ENCODE measurements at regions not wholly inside any gene's neighbourhood (a gene's known extent, or its start where the extent isn't known, plus 50 kb on each side); places are given as distances from the start of the nearest gene placed in this dataset.

GRCh38 chr13:58655086-58655485 lies 1023.5 kb downstream of the PCDH17 start:
- Histone ChIP-seq H3K36me3 (ENCODE audit: low read depth, low read length) (no peaks in the 10 kb centered on the region), H3K27ac (ENCODE audit: low read length) (no peak overlapping the region), H2AFZ (ENCODE audit: low read length) (no peak overlapping the region), H3K4me2 (ENCODE audit: low read length) (no peak overlapping the region), H3K4me3 (ENCODE audit: low read length) (no peak overlapping the region), H3F3A (ENCODE audit: low read length, unreplicated experiment) (no peaks in the 10 kb centered on the region), H3K9me2 (replicated peaks; ENCODE audit: low read length) (no peaks in the 10 kb centered on the region), H3K9ac (ENCODE audit: low read length) (no peak overlapping the region), H3K27me3 (ENCODE audit: low read length) (no peaks in the 10 kb centered on the region), H3K79me2 (ENCODE audit: low read length) (no peaks in the 10 kb centered on the region), H3K9me3 (ENCODE audit: low read length) (no peaks in the 10 kb centered on the region), H4K20me1 (ENCODE audit: low read length) (no peaks in the 10 kb centered on the region), H3K4me1 (ENCODE audit: insufficient read depth, low read length) (no peaks in the 10 kb centered on the region)
- intact Hi-C loops (cut with micrococcal nuclease) = no loop called here
- BruUV-seq (replicated peaks) = no TSS peak
- no peak for DNase-seq
- POLR2A ChIA-PET (ENCODE audit: unreplicated experiment) = no interaction called here
- CTCF ChIA-PET = no interaction called here
- no peak for TF ChIP-seq EZH2 (IDR thresholded peaks at IDR 0.05; ENCODE audit: low read length, unreplicated experiment)
- no peak for TF ChIP-seq EZH2phosphoT487 (IDR thresholded peaks at IDR 0.05; ENCODE audit: borderline replicate concordance, low read length)
- TF ChIP-seq CTCF (conservative IDR thresholded peaks at IDR 0.05; ENCODE audit: low read depth, low read length) = no peak
- ATAC-seq = no peak

- no peaks in the 10 kb centered on the region for H3K27me3 ChIP-seq (ENCODE audit: low read length)
- H3K4me3 ChIP-seq (ENCODE audit: low read length) = no peak overlapping the region
- no peak overlapping the region for H3K4me2 ChIP-seq (ENCODE audit: low read length)
- no peak overlapping the region for H2AFZ ChIP-seq (ENCODE audit: low read length)
- H3K79me2 ChIP-seq (ENCODE audit: low read length) = no peaks in the 10 kb centered on the region
- no peaks in the 10 kb centered on the region for H3K9me2 ChIP-seq (replicated peaks; ENCODE audit: low read length)
- BruUV-seq (replicated peaks) = no TSS peak
- CTCF ChIA-PET = no interaction called here
- H3K9me3 ChIP-seq (ENCODE audit: low read length) = no peaks in the 10 kb centered on the region
- no peaks in the 10 kb centered on the region for H4K20me1 ChIP-seq (ENCODE audit: low read length)
- no peaks in the 10 kb centered on the region for H3K4me1 ChIP-seq (ENCODE audit: insufficient read depth, low read length)
- no peaks in the 10 kb centered on the region for H3K36me3 ChIP-seq (ENCODE audit: low read depth, low read length)
- TF ChIP-seq CTCF (conservative IDR thresholded peaks at IDR 0.05; ENCODE audit: low read depth, low read length) = no peak
- no peak for TF ChIP-seq EZH2phosphoT487 (IDR thresholded peaks at IDR 0.05; ENCODE audit: borderline replicate concordance, low read length)
- TF ChIP-seq EZH2 (IDR thresholded peaks at IDR 0.05; ENCODE audit: low read length, unreplicated experiment) = no peak
- POLR2A ChIA-PET (ENCODE audit: unreplicated experiment) = no interaction called here
- H3F3A ChIP-seq (ENCODE audit: low read length, unreplicated experiment) = no peaks in the 10 kb centered on the region
- DNase-seq (no peak), ATAC-seq (no peak)
- intact Hi-C loops (cut with micrococcal nuclease) = no loop called here
- no peak overlapping the region for H3K9ac ChIP-seq (ENCODE audit: low read length)
- H3K27ac ChIP-seq (ENCODE audit: low read length) = no peak overlapping the region
Observed at GRCh38 chr13:58660826-58661225, 1029.3 kb downstream of the PCDH17 start.

GRCh38 chr13:58666331-58666730 lies 1034.8 kb downstream of the PCDH17 start:
- CTCF ChIA-PET = no interaction called here
- no peak overlapping the region for H2AFZ ChIP-seq (ENCODE audit: low read length)
- H4K20me1 ChIP-seq (ENCODE audit: low read length) = no peaks in the 10 kb centered on the region
- ATAC-seq = no peak
- H3K4me1 ChIP-seq (ENCODE audit: insufficient read depth, low read length) = no peaks in the 10 kb centered on the region
- no peaks in the 10 kb centered on the region for H3K27me3 ChIP-seq (ENCODE audit: low read length)
- no peaks in the 10 kb centered on the region for H3K9me3 ChIP-seq (ENCODE audit: low read length)
- no peaks in the 10 kb centered on the region for H3K36me3 ChIP-seq (ENCODE audit: low read depth, low read length)
- POLR2A ChIA-PET (ENCODE audit: unreplicated experiment) = no interaction called here
- no peak overlapping the region for H3K4me2 ChIP-seq (ENCODE audit: low read length)
- H3K9me2 ChIP-seq (replicated peaks; ENCODE audit: low read length) = no peaks in the 10 kb centered on the region
- no peak overlapping the region for H3K27ac ChIP-seq (ENCODE audit: low read length)
- no peaks in the 10 kb centered on the region for H3F3A ChIP-seq (ENCODE audit: low read length, unreplicated experiment)
- DNase-seq = no peak
- no peak overlapping the region for H3K4me3 ChIP-seq (ENCODE audit: low read length)
- intact Hi-C loops (cut with micrococcal nuclease) = no loop called here
- no peak overlapping the region for H3K9ac ChIP-seq (ENCODE audit: low read length)
- no peaks in the 10 kb centered on the region for H3K79me2 ChIP-seq (ENCODE audit: low read length)
- BruUV-seq (replicated peaks) = no TSS peak
- TF ChIP-seq EZH2 (IDR thresholded peaks at IDR 0.05; ENCODE audit: low read length, unreplicated experiment) (no peak), EZH2phosphoT487 (IDR thresholded peaks at IDR 0.05; ENCODE audit: borderline replicate concordance, low read length) (no peak), CTCF (conservative IDR thresholded peaks at IDR 0.05; ENCODE audit: low read depth, low read length) (no peak)
